Caco-2 (cell line): ENCODE measurements at regions not wholly inside any gene's neighbourhood (a gene's known extent, or its start where the extent isn't known, plus 50 kb on each side); places are given as distances from the start of the nearest gene placed in this dataset.
A peak's percentile ranks its signal among the peaks of the same experiment; 100 is the strongest.

Experiments used
- BruUV-seq: library from RNA; stranded (reverse); fragments of 400-500 nt; replicated peaks from 2 replicates; lab custom pipeline; 2021; lab: Mats Ljungman, UMichigan
- CTCF ChIA-PET: fragments of 300-600 bp; sonication (Branson Sonifier 250); formaldehyde crosslinking; loops from one replicate; lab custom pipeline; 2022; ENCODE audit warnings: antibody characterized with exemption; lab: Charles Lee
- POLR2A ChIA-PET: fragments of 300-600 bp; sonication (Branson Sonifier 250); formaldehyde crosslinking; loops from one replicate; lab custom pipeline; 2022; ENCODE audit warnings: antibody characterized with exemption; lab: Charles Lee
- DNase-seq, 2 experiments: peaks; one replicate each; pipeline versions ENCODE4 v3.0.0 to v3.0.0-alpha.2; 2020 to 2022
- H3K27me3 ChIP-seq: replicated peaks from 2 replicates; pipeline ENCODE4 v1.6.0; 2011; ENCODE audit warnings: low read length; ENCODE audit not compliant: control insufficient read depth, insufficient read depth
- H3K36me3 ChIP-seq: 2 replicates; pipeline ENCODE4 v1.5.1; 2011; ENCODE audit warnings: low read length; ENCODE audit not compliant: control insufficient read depth, insufficient read depth
- H3K4me1 ChIP-seq: fragments of 250-450 bp; sonication (Bioruptor Pico); 2 replicates; pipeline ENCODE4 v1.5.1; 2020; ENCODE audit warnings: mild to moderate bottlenecking
- H3K4me3 ChIP-seq: 2 replicates; pipeline ENCODE4 v1.5.1; 2011; ENCODE audit warnings: low read depth, mild to moderate bottlenecking, control low read depth, low read length
- H3K9me3 ChIP-seq: fragments of 250-450 bp; sonication (Bioruptor Pico); 2 replicates; pipeline ENCODE4 v1.5.1; 2020; ENCODE audit warnings: mild to moderate bottlenecking, moderate library complexity
- H3K27ac Mint-ChIP-seq: one replicate; pipeline ENCODE4 v1.8.0; 2022; ENCODE audit warnings: mixed read lengths; ENCODE audit not compliant: unreplicated experiment
- H3K27me3 Mint-ChIP-seq: one replicate; pipeline ENCODE4 v1.8.0; 2022; ENCODE audit warnings: mixed read lengths; ENCODE audit not compliant: insufficient read depth, unreplicated experiment
- H3K36me3 Mint-ChIP-seq: one replicate; pipeline ENCODE4 v1.8.0; 2022; ENCODE audit warnings: mild to moderate bottlenecking, mixed read lengths; ENCODE audit not compliant: insufficient read depth, unreplicated experiment
- H3K4me1 Mint-ChIP-seq: one replicate; pipeline ENCODE4 v1.8.0; 2022; ENCODE audit warnings: low read depth, mixed read lengths; ENCODE audit not compliant: unreplicated experiment
- H3K4me3 Mint-ChIP-seq: one replicate; pipeline ENCODE4 v1.8.0; 2022; ENCODE audit warnings: mild to moderate bottlenecking, moderate library complexity, mixed read lengths; ENCODE audit not compliant: unreplicated experiment
- H3K9me3 Mint-ChIP-seq: one replicate; pipeline ENCODE4 v1.8.0; 2022; ENCODE audit warnings: mixed read lengths; ENCODE audit not compliant: unreplicated experiment
- CTCF ChIP-seq, 2 experiments: fragments of 200-600 bp in 1 of 2; IDR thresholded peaks; 1 replicate in 1 of 2; 2 replicates in 1 of 2; pipeline versions ENCODE4 v1.5.1 to v1.8.0; 2011 to 2022; ENCODE audit warnings: antibody characterized with exemption in 1 of 2, control low read depth in 1 of 2, inconsistent platforms in 1 of 2, low read depth in 1 of 2, low read length in 1 of 2, mild to moderate bottlenecking in 1 of 2, moderate library complexity in 1 of 2; ENCODE audit not compliant: insufficient read depth in 1 of 2, severe bottlenecking in 1 of 2, unreplicated experiment in 1 of 2
- intact Hi-C: fragments of 100-400 bp; cut with micrococcal nuclease; formaldehyde crosslinking; loops from one replicate; pipeline ENCODE4 v1.10.0; 2022; ENCODE audit not compliant: unreplicated experiment

DNA sequence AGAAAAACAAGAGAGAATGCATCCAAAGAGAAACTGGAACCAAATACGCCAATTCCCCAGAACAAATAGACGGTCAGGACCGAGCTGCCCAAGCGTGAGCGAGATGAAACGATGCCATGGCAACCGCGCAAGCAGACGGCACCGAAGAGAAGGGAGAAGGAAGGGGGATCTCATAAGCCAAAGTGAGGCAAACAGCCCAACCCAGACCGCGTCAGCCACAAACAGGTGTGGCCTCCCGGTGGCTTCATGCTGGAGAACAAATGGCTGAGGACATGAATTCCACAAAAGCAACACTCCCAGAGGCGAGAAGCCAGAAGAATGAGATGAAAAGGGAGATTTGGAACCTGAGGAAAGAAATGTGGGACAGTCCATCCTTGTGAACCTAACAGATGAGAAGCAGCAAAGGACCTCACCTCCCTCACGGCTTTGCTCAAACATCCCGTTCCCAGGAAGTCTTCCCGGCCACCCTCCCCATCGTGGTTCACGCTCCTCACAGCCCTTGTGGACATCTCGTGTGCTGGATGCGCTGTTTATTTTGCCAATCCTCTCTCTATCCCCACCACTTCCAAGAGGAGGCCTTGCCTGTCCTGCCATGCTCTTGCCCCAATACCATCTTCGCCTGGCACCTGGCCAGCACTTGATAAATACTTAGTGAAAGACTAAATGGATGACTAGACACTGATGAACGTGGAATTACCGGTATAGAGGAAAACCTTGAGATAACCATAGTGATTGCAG is 89.1 kb upstream of the RTL6 start:
- no peaks in the 10 kb centered on the region; the same call in 1 of the 2 replicates for H3K9me3 ChIP-seq
- Mint-ChIP-seq H3K4me1 (peaks cover 7% of the 10 kb centered on the region), H3K27me3 (peaks cover 32% of the 10 kb centered on the region), H3K4me3 (no peak overlapping the region), H3K27ac (no peak overlapping the region), H3K36me3 (no peaks in the 10 kb centered on the region), H3K9me3 (peaks cover 9% of the 10 kb centered on the region)
- no peak for TF ChIP-seq CTCF (IDR thresholded peaks at IDR 0.05; ENCODE audit: insufficient read depth in 1 of 2, low read depth in 1 of 2, low read length in 1 of 2, severe bottlenecking in 1 of 2, unreplicated experiment in 1 of 2)
- H3K4me1 ChIP-seq = peaks cover 4% of the 10 kb centered on the region; the same call in 1 of the 2 replicates
- ChIA-PET CTCF (no interaction called here), POLR2A (no interaction called here)
- intact Hi-C loops = no loop called here
- no peaks in the 10 kb centered on the region; the same call in none of the 2 replicates for H3K27me3 ChIP-seq
- H3K4me3 ChIP-seq = no peak overlapping the region
- H3K36me3 ChIP-seq = no peaks in the 10 kb centered on the region
- DNase-seq = peak in 1 of 2 experiments; percentile 12
- BruUV-seq = no TSS peak

- Histone ChIP-seq H3K9me3 (no peaks in the 10 kb centered on the region; the same call in 1 of the 2 replicates), H3K4me1 (peaks cover 4% of the 10 kb centered on the region; the same call in 1 of the 2 replicates), H3K27me3 (no peaks in the 10 kb centered on the region; the same call in none of the 2 replicates), H3K36me3 (no peaks in the 10 kb centered on the region), H3K4me3 (no peak overlapping the region)
- Mint-ChIP-seq H3K4me1 (peaks cover 7% of the 10 kb centered on the region), H3K9me3 (peaks cover 9% of the 10 kb centered on the region), H3K4me3 (no peak overlapping the region), H3K27ac (no peak overlapping the region), H3K36me3 (no peaks in the 10 kb centered on the region), H3K27me3 (peaks cover 35% of the 10 kb centered on the region)
- ChIA-PET POLR2A (no interaction called here), CTCF (no interaction called here)
- intact Hi-C loops = no loop called here
- no peak for TF ChIP-seq CTCF (IDR thresholded peaks at IDR 0.05; ENCODE audit: insufficient read depth in 1 of 2, low read depth in 1 of 2, low read length in 1 of 2, severe bottlenecking in 1 of 2, unreplicated experiment in 1 of 2)
- no peak for DNase-seq
- no TSS peak for BruUV-seq
Measured at GRCh38 chr22:44586351-44586990, 88.4 kb upstream of the RTL6 start.

GRCh38 chr22:44585559-44586350 is 87.7 kb upstream of the RTL6 start:
- H3K36me3 ChIP-seq = no peaks in the 10 kb centered on the region
- H3K4me3 ChIP-seq = no peak overlapping the region
- Mint-ChIP-seq H3K4me3 (no peak overlapping the region), H3K9me3 (peaks cover 9% of the 10 kb centered on the region), H3K27ac (no peak overlapping the region), H3K4me1 (peaks cover 7% of the 10 kb centered on the region), H3K36me3 (no peaks in the 10 kb centered on the region), H3K27me3 (peaks cover 36% of the 10 kb centered on the region)
- H3K4me1 ChIP-seq = peaks cover 4% of the 10 kb centered on the region; the same call in 1 of the 2 replicates
- intact Hi-C loops = no loop called here
- ChIA-PET CTCF (no interaction called here), POLR2A (no interaction called here)
- H3K9me3 ChIP-seq = no peaks in the 10 kb centered on the region; the same call in 1 of the 2 replicates
- H3K27me3 ChIP-seq = no peaks in the 10 kb centered on the region; the same call in none of the 2 replicates
- no peak for TF ChIP-seq CTCF (IDR thresholded peaks at IDR 0.05; ENCODE audit: insufficient read depth in 1 of 2, low read depth in 1 of 2, low read length in 1 of 2, severe bottlenecking in 1 of 2, unreplicated experiment in 1 of 2)
- no TSS peak for BruUV-seq
- peak in 1 of 2 experiments; percentile 9 for DNase-seq
